B cell (primary cell): ENCODE measurements at regions not wholly inside any gene's neighbourhood (a gene's known extent, or its start where the extent isn't known, plus 50 kb on each side); places are given as distances from the start of the nearest gene placed in this dataset.

Experiments used
- EZH2 ChIP-seq: IDR thresholded peaks from 2 replicates; pipeline ENCODE4 v1.6.1; 2012; ENCODE audit warnings: borderline replicate concordance, low read depth, mild to moderate bottlenecking, moderate library complexity, low read length; ENCODE audit not compliant: insufficient read depth, poor library complexity, severe bottlenecking
- TF ChIP-seq, protein P1 (sequence below): fragments of 200-600 bp; IDR thresholded peaks from one replicate; pipeline ENCODE4 v1.8.0; 2022; ENCODE audit warnings: antibody characterized with exemption, mild to moderate bottlenecking

DNA sequence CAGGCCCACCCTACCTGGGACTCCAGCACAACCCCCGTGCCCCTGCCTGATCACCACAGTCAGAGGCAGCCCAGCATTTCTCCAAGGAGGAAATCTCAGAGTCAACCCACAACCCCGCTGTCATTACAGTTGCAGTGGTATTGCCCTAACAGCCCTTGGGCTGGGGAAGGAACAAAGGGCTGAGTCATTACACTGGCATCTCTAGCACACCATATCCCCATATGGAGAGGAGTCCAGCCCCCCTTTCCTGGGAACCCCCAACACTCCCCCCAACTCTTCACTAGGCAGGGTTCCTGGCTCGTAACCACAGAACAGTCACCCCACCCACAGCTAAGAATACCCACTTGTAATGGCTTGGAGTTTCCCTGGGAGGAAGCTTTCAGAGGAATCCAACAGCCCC, 149.4 kb upstream of the OGFRL1 start:
- TF ChIP-seq, protein P1, sequence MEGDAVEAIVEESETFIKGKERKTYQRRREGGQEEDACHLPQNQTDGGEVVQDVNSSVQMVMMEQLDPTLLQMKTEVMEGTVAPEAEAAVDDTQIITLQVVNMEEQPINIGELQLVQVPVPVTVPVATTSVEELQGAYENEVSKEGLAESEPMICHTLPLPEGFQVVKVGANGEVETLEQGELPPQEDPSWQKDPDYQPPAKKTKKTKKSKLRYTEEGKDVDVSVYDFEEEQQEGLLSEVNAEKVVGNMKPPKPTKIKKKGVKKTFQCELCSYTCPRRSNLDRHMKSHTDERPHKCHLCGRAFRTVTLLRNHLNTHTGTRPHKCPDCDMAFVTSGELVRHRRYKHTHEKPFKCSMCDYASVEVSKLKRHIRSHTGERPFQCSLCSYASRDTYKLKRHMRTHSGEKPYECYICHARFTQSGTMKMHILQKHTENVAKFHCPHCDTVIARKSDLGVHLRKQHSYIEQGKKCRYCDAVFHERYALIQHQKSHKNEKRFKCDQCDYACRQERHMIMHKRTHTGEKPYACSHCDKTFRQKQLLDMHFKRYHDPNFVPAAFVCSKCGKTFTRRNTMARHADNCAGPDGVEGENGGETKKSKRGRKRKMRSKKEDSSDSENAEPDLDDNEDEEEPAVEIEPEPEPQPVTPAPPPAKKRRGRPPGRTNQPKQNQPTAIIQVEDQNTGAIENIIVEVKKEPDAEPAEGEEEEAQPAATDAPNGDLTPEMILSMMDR, result no peak
- no peak for TF ChIP-seq EZH2
